Tibial nerve (tissue), 4 donors: ENCODE measurements at regions not wholly inside any gene's neighbourhood (a gene's known extent, or its start where the extent isn't known, plus 50 kb on each side); places are given as distances from the start of the nearest gene placed in this dataset.
"Not testable (repeated sequence)": the region's sequence is repeated elsewhere in the genome, so short reads cannot be mapped to it uniquely, and the experiment has no call there.

Experiments
- DNase-seq, 2 donors: peaks; one replicate each; pipeline ENCODE4 v3.0.0-alpha.2; 2019; ENCODE audit warnings: low spot score in 2 of 2
- H3K27ac ChIP-seq, 4 donors: fragments of 200-600 bp; sonication (generic) in 3 of 4; one replicate each; pipeline ENCODE4 v1.5.1; 2017 to 2019; ENCODE audit warnings: mild to moderate bottlenecking in 1 of 4
- H3K27me3 ChIP-seq, 2 donors: fragments of 200-600 bp; sonication (generic) in 1 of 2; one replicate each; pipeline versions ENCODE4 v1.5.1 to v1.6.0; 2017 to 2019
- H3K36me3 ChIP-seq, 3 donors: fragments of 200-600 bp; sonication (generic); one replicate each; pipeline ENCODE4 v1.5.1; 2018 to 2019
- H3K4me1 ChIP-seq, 4 donors: fragments of 200-600 bp; sonication (generic) in 3 of 4; one replicate each; pipeline ENCODE4 v1.5.1; 2017 to 2019
- H3K4me3 ChIP-seq, 4 donors: fragments of 200-600 bp; sonication (generic) in 3 of 4; one replicate each; pipeline ENCODE4 v1.5.1; 2017 to 2019; ENCODE audit warnings: mild to moderate bottlenecking in 1 of 4, moderate library complexity in 1 of 4
- H3K9me3 ChIP-seq, 4 donors: fragments of 200-600 bp; sonication (generic) in 3 of 4; one replicate each; pipeline ENCODE4 v1.5.1; 2017 to 2019
- EP300 ChIP-seq, 2 donors: sonication (generic); formaldehyde crosslinking; IDR thresholded peaks; one replicate each; pipeline ENCODE4 v1.6.1; 2017; ENCODE audit warnings: antibody characterized with exemption in 2 of 2, mild to moderate bottlenecking in 1 of 2
- POLR2A ChIP-seq, 2 donors: fragments of 450-650 bp; IDR thresholded peaks; one replicate each; pipeline ENCODE4 v1.6.1; 2017; ENCODE audit warnings: antibody characterized with exemption in 2 of 2, mild to moderate bottlenecking in 2 of 2, moderate library complexity in 2 of 2
- WGBS, 2 donors: methylation state at CpG; one replicate each; pipeline ENCODE4 v1.1.5; 2018; 5-methylcytosine and 5-hydroxymethylcytosine counted together
- TF ChIP-seq, protein P1 (sequence below), 5 experiments: fragments of 200-600 bp in 3 of 5; fragments of 450-650 bp in 2 of 5; sonication (generic) in 3 of 5; IDR thresholded peaks; one replicate each; pipeline ENCODE4 v1.5.1; 2016 to 2019; ENCODE audit warnings: antibody characterized with exemption in 5 of 5, mild to moderate bottlenecking in 3 of 5, moderate library complexity in 2 of 5

DNA sequence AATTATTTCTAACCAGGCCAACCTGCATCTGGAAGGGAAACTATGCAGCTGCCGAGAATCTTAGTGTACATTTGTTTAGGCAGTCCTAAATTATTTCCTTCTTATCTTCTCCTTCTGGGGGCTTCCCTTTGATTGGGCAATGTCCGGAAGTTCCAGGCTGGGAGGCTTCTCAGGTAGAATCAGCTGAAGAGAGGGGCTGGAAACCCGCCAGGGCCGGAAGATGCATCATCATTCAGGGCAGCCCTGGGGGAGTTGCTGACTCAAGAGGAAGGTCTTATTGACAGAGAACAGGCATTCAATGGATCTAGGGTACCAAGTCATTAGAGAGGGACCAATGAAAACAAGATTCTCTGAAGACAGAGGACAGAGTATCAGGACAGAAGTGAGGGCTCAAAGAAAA lies 150.7 kb downstream of the BLID start:
- Histone ChIP-seq H3K27me3 (no peaks in the 10 kb centered on the region), H3K4me1 (peaks cover 0 to 11% (median 0%) of the 10 kb centered on the region in 4 donors), H3K9me3 (no peaks in the 10 kb centered on the region), H3K27ac (no peak overlapping the region), H3K36me3 (no peaks in the 10 kb centered on the region), H3K4me3 (no peak overlapping the region)
- no peak for DNase-seq
- 73% methylated on average over 4 of the region's 4 CpGs for WGBS, 2 donors
- TF ChIP-seq, protein P1, sequence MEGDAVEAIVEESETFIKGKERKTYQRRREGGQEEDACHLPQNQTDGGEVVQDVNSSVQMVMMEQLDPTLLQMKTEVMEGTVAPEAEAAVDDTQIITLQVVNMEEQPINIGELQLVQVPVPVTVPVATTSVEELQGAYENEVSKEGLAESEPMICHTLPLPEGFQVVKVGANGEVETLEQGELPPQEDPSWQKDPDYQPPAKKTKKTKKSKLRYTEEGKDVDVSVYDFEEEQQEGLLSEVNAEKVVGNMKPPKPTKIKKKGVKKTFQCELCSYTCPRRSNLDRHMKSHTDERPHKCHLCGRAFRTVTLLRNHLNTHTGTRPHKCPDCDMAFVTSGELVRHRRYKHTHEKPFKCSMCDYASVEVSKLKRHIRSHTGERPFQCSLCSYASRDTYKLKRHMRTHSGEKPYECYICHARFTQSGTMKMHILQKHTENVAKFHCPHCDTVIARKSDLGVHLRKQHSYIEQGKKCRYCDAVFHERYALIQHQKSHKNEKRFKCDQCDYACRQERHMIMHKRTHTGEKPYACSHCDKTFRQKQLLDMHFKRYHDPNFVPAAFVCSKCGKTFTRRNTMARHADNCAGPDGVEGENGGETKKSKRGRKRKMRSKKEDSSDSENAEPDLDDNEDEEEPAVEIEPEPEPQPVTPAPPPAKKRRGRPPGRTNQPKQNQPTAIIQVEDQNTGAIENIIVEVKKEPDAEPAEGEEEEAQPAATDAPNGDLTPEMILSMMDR (IDR thresholded peaks at IDR 0.05) = no peak
- TF ChIP-seq POLR2A (IDR thresholded peaks at IDR 0.05) (no peak), EP300 (IDR thresholded peaks at IDR 0.05) (no peak)

DNA sequence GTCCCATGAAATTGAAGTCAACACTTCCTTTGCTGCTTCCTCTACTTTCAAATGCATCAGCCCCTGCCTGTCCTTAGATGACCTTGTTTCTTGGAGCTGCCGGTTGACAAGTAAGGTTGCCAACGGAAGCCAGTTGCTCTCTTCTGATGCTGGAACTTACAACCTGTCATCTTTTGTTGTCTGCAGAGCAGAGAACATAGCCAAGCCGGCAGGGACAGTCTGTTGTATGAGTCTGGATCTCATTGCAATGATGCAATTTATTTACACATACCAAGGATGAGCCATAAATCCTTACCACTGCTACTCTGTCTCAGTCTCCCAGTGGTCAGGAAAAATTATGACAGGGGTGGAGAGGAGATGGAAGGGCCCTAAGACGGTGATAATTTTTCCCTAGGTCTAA lies 151.4 kb downstream of the BLID start:
- 46 to 48% methylated on average over 4 of the region's 4 CpGs for WGBS, 2 donors
- TF ChIP-seq, protein P1 (IDR thresholded peaks at IDR 0.05) = no peak
- TF ChIP-seq POLR2A (IDR thresholded peaks at IDR 0.05) (no peak), EP300 (IDR thresholded peaks at IDR 0.05) (no peak)

DNA sequence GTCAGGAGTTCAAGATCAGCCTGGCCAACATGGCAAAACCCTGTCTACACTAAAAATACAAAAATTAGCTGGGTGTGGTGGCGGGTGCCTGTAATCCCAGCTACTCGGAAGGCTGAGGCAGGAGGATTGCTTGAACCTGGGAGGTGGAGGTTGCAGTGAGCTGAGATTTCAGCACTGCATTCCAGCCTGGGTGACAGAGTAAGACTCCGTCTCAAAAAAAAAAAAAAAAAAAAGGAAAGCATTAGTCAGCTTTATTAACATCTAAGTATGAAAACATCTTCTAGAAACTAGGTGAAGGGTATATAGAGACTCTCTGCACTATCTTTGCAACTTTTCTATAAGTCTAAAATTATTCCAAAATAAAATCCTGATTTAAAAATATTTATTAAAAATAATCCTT lies 152.2 kb downstream of the BLID start:
- not testable (repeated sequence) for H3K27ac ChIP-seq, DNase-seq, H3K4me3 ChIP-seq, H3K36me3 ChIP-seq, H3K27me3 ChIP-seq, H3K9me3 ChIP-seq
- peaks cover 0 to 11% (median 0%) of the 10 kb centered on the region in 4 donors for H3K4me1 ChIP-seq
- 91 to 95% methylated on average over 3 of the region's 3 CpGs for WGBS, 2 donors

More for the DNA sequence above, 151.4 kb downstream of the BLID start:
- no peak overlapping the region for H3K4me3 ChIP-seq
- H3K36me3 ChIP-seq = no peaks in the 10 kb centered on the region
- no peak for DNase-seq
- peaks cover 0 to 11% (median 0%) of the 10 kb centered on the region in 4 donors for H3K4me1 ChIP-seq
- H3K9me3 ChIP-seq = no peaks in the 10 kb centered on the region
- no peaks in the 10 kb centered on the region for H3K27me3 ChIP-seq
- H3K27ac ChIP-seq = no peak overlapping the region

DNA sequence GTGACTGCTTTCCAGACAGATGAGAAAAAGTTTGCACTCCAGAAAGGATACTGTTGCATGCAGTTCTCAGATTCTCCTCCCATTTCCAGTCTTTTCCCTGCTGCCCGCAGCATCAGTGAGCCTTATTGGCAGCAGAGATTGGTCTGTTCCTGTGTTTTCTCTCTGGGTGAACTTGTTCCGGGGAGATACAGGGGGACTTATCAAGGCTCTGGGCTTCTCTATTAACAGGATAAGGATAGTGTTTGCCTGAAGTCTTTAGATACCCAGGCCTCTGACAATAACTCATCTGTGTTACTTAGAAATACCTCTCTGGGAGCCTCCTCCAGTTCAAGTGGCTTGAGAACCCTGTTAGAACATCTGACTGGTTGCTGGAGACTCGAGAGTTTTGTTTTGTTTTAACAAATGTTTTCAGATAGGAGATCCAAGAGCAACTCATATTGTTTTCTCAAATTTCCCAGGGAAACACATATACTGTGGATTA lies 154.7 kb downstream of the BLID start:
- TF ChIP-seq EP300 (IDR thresholded peaks at IDR 0.05) (no peak), POLR2A (IDR thresholded peaks at IDR 0.05) (no peak)
- TF ChIP-seq, protein P1 (IDR thresholded peaks at IDR 0.05) = no peak
- no peaks in the 10 kb centered on the region for H3K9me3 ChIP-seq
- peak overlapping the region in 2 of 4 donors; percentile 45 to 62 for H3K27ac ChIP-seq
- peaks cover 0 to 11% (median 0%) of the 10 kb centered on the region in 4 donors for H3K4me1 ChIP-seq
- no peaks in the 10 kb centered on the region for H3K36me3 ChIP-seq
- H3K27me3 ChIP-seq = no peaks in the 10 kb centered on the region
- WGBS, 2 donors = 26 to 45% methylated on average over 3 of the region's 3 CpGs
- no peak overlapping the region for H3K4me3 ChIP-seq
- no peak for DNase-seq

DNA sequence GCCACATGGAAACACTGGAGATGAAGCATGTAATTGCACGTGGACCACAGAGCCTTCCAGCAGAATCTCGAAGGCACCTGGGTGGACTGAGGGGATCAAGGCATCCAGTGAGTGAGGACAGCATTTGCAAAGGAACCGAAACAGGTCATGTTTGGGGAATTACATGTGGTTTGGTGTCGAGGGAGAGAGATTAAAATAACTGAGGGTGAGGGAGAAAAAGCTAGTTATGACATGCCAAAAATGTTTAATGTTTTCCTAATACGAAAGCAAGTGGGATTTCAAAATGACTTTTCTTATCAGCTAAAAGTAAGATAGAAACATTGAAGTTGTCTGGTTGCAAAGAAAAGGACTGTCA lies 157.1 kb downstream of the BLID start:
- H3K36me3 ChIP-seq = no peaks in the 10 kb centered on the region
- H3K4me1 ChIP-seq = peaks cover 0 to 11% (median 0%) of the 10 kb centered on the region in 4 donors
- no peaks in the 10 kb centered on the region for H3K9me3 ChIP-seq
- no peak overlapping the region for H3K4me3 ChIP-seq
- DNase-seq = no peak
- TF ChIP-seq EP300 (IDR thresholded peaks at IDR 0.05) (no peak), POLR2A (IDR thresholded peaks at IDR 0.05) (no peak)
- TF ChIP-seq, protein P1 (IDR thresholded peaks at IDR 0.05) = no peak
- peak overlapping the region in 1 of 4 donors; percentile 12 for H3K27ac ChIP-seq
- 33 to 41% methylated on average over 5 of the region's 5 CpGs for WGBS, 2 donors
- no peaks in the 10 kb centered on the region for H3K27me3 ChIP-seq
